Hepatocyte (in vitro differentiated cells): ENCODE measurements at regions not wholly inside any gene's neighbourhood (a gene's known extent, or its start where the extent isn't known, plus 50 kb on each side); places are given as distances from the start of the nearest gene placed in this dataset.

Experiments used
- DNase-seq: peaks from one replicate; pipeline ENCODE4 v3.0.0-alpha.2; 2016; ENCODE audit warnings: low spot score
- H2AFZ ChIP-seq: fragments of 200-600 bp; sonication (generic); 2 replicates; pipeline ENCODE4 v1.6.0; 2016; ENCODE audit warnings: antibody characterized with exemption, mild to moderate bottlenecking
- H3K27ac ChIP-seq: fragments of 200-600 bp; sonication (generic); 2 replicates; pipeline ENCODE4 v1.5.1; 2016; ENCODE audit warnings: mild to moderate bottlenecking
- H3K27me3 ChIP-seq: fragments of 200-600 bp; sonication (generic); 2 replicates; pipeline ENCODE4 v1.6.1; 2016
- H3K36me3 ChIP-seq: fragments of 200-600 bp; sonication (generic); replicated peaks from 2 replicates; pipeline ENCODE4 v1.5.1; 2016; ENCODE audit warnings: low read depth; ENCODE audit not compliant: insufficient read depth
- H3K4me1 ChIP-seq: fragments of 200-600 bp; sonication (generic); 2 replicates; pipeline ENCODE4 v1.5.1; 2016; ENCODE audit warnings: mild to moderate bottlenecking, moderate library complexity; ENCODE audit not compliant: insufficient read depth
- H3K4me2 ChIP-seq: fragments of 200-600 bp; sonication (generic); 2 replicates; pipeline ENCODE4 v1.6.0; 2016
- H3K4me3 ChIP-seq: fragments of 200-600 bp; sonication (generic); 2 replicates; pipeline ENCODE4 v1.5.1; 2016; ENCODE audit warnings: mild to moderate bottlenecking
- H3K79me2 ChIP-seq: fragments of 200-600 bp; sonication (generic); 2 replicates; pipeline ENCODE4 v1.6.0; 2017; ENCODE audit warnings: mild to moderate bottlenecking
- H3K9me2 ChIP-seq: fragments of 200-600 bp; sonication (generic); replicated peaks from 2 replicates; pipeline ENCODE4 v1.6.0; 2017; ENCODE audit warnings: mild to moderate bottlenecking; ENCODE audit not compliant: insufficient read depth
- H3K9me3 ChIP-seq: fragments of 200-600 bp; sonication (generic); 2 replicates; pipeline ENCODE4 v1.5.1; 2016; ENCODE audit warnings: low read depth, mild to moderate bottlenecking
- H4K20me1 ChIP-seq: fragments of 200-600 bp; sonication (generic); 2 replicates; pipeline ENCODE4 v1.6.0; 2016; ENCODE audit warnings: mild to moderate bottlenecking; ENCODE audit not compliant: insufficient read depth, poor library complexity, severe bottlenecking
- EZH2 ChIP-seq: fragments of 200-600 bp; sonication (generic); IDR thresholded peaks from 2 replicates; pipeline ENCODE4 v1.6.1; 2016; ENCODE audit warnings: antibody characterized with exemption, mild to moderate bottlenecking, borderline replicate concordance
- EZH2phosphoT487 ChIP-seq: fragments of 200-600 bp; sonication (generic); IDR thresholded peaks from one replicate; pipeline ENCODE4 v1.6.1; 2018; ENCODE audit warnings: antibody characterized with exemption, mild to moderate bottlenecking, low read depth, moderate library complexity; ENCODE audit not compliant: unreplicated experiment, severe bottlenecking
- WGBS: methylation state at CpG from one replicate; pipeline ENCODE4 v1.1.6; 2016; ENCODE audit warnings: low lambda C conversion rate; ENCODE audit errors: missing lambda C conversion rate; 5-methylcytosine and 5-hydroxymethylcytosine counted together
- TF ChIP-seq, protein P1 (sequence below): fragments of 200-600 bp; sonication (generic); IDR thresholded peaks from 2 replicates; pipeline ENCODE4 v1.5.1; 2016; ENCODE audit warnings: antibody characterized with exemption, mild to moderate bottlenecking; ENCODE audit not compliant: poor library complexity

DNA sequence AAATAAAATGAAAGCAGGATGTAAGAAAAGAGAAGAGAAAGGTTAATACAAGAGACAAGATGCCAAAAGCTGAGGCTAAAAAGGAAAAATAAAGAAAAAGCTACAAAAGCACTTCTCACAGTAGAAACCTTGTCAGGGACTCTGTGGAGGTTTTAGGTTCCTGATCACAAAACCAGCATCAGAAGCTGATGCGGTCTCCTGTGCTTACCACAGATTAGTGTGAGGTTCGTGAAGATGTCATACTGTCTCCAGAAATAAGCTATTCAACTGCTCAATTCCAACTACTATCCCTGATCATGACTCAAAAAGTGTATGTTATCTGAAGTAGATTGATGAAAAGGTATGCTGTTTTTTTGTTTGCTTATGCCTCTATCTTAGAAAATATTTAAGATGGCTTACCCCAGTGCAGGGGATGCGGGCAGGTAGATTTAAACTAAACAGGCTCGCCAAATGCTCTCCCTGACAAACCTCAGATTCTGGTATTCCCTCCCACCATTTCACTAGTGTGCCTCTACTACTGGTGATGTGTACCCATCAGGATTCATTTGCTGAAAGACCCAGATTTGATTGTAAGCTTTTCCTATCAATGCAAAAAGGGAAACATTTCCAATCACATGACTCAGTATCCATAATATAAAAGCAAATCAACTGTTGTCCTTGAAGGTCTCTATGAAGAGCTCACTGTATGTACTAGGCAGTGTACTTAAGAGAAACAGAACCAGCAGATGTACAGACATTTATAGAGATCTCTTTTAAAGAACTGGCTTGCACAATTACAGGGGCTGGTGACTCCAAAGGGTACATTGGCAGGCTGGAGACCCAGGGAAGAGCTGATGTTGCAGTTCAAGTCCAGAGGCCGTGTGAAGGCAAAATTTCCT is 169.5 kb upstream of the FOXN3 start:
- Histone ChIP-seq H3K4me3 (no peak overlapping the region), H3K79me2 (peaks cover 15% of the 10 kb centered on the region), H3K27me3 (no peaks in the 10 kb centered on the region), H3K27ac (no peak overlapping the region), H2AFZ (no peak overlapping the region), H3K4me1 (no peaks in the 10 kb centered on the region), H3K4me2 (no peak overlapping the region), H4K20me1 (no peaks in the 10 kb centered on the region), H3K36me3 (no peaks in the 10 kb centered on the region), H3K9me2 (no peaks in the 10 kb centered on the region), H3K9me3 (no peaks in the 10 kb centered on the region)
- no peak for TF ChIP-seq EZH2
- TF ChIP-seq, protein P1, sequence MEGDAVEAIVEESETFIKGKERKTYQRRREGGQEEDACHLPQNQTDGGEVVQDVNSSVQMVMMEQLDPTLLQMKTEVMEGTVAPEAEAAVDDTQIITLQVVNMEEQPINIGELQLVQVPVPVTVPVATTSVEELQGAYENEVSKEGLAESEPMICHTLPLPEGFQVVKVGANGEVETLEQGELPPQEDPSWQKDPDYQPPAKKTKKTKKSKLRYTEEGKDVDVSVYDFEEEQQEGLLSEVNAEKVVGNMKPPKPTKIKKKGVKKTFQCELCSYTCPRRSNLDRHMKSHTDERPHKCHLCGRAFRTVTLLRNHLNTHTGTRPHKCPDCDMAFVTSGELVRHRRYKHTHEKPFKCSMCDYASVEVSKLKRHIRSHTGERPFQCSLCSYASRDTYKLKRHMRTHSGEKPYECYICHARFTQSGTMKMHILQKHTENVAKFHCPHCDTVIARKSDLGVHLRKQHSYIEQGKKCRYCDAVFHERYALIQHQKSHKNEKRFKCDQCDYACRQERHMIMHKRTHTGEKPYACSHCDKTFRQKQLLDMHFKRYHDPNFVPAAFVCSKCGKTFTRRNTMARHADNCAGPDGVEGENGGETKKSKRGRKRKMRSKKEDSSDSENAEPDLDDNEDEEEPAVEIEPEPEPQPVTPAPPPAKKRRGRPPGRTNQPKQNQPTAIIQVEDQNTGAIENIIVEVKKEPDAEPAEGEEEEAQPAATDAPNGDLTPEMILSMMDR, result no peak
- TF ChIP-seq EZH2phosphoT487, result no peak
- WGBS, result 93% methylated on average over 5 of the region's 5 CpGs
- no peak for DNase-seq

DNA sequence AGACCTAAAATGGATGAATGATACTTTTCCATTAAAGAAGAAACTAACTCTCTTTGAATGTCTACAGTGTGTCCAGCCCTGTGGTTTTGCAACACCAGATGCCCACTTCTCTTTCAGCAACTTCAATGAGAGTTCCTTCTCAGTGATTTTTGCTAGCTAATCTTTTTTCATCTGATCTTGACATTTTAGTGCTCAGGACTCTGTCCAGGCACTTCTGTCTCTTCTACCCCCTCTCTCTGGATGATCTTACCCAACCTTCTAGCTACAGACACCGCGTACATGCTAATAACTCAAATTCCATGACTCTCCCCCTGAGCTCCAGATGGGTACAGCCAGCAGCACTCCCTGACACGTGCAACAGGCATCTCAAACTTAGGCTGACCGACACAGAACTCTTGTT is 161.1 kb upstream of the FOXN3 start:
- no peak for DNase-seq
- Histone ChIP-seq H2AFZ (no peak overlapping the region), H3K4me2 (no peak overlapping the region), H3K36me3 (no peaks in the 10 kb centered on the region), H3K4me3 (no peak overlapping the region), H3K27ac (no peak overlapping the region), H3K9me2 (no peaks in the 10 kb centered on the region), H3K4me1 (peaks cover 6% of the 10 kb centered on the region), H3K79me2 (peaks cover 12% of the 10 kb centered on the region), H4K20me1 (no peaks in the 10 kb centered on the region), H3K27me3 (no peaks in the 10 kb centered on the region), H3K9me3 (no peaks in the 10 kb centered on the region)
- TF ChIP-seq EZH2, result no peak
- TF ChIP-seq, protein P1, result no peak
- WGBS, result 47% methylated on average over 4 of the region's 4 CpGs

DNA sequence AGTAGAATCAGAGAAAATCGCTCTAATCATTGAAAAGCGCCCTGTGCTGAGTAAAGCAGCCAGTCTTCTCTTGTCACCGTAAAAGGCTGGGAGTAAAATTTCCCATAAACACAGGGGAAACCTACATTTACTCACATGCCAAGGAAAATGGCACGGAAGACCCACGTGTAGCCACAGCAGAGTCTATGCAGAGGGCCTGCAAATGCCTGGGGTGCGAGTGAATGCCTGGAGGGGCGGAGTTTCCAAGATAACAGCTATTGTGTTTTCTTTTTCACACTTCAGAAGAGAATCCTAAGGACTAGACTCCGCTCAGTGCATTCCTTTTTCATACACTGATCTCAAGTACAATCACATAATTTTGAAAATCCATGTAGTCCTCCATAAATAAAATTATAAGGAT is 159.9 kb upstream of the FOXN3 start:
- 48% methylated on average over 8 of the region's 8 CpGs for WGBS
- H3K4me1 ChIP-seq, result peaks cover 6% of the 10 kb centered on the region
- no peaks in the 10 kb centered on the region for H3K27me3 ChIP-seq
- TF ChIP-seq EZH2 (no peak), EZH2phosphoT487 (no peak)
- TF ChIP-seq, protein P1, result no peak
- no peaks in the 10 kb centered on the region for H3K9me2 ChIP-seq
- H4K20me1 ChIP-seq, result no peaks in the 10 kb centered on the region
- H3K79me2 ChIP-seq, result peaks cover 12% of the 10 kb centered on the region
- no peak overlapping the region for H2AFZ ChIP-seq
- no peaks in the 10 kb centered on the region for H3K36me3 ChIP-seq
- H3K4me3 ChIP-seq, result no peak overlapping the region
- H3K27ac ChIP-seq, result no peak overlapping the region
- DNase-seq, result no peak
- peak overlapping the region; percentile 59 for H3K4me2 ChIP-seq
- H3K9me3 ChIP-seq, result no peaks in the 10 kb centered on the region
